Kidney epithelial cell (primary cell): ENCODE measurements at regions not wholly inside any gene's neighbourhood (a gene's known extent, or its start where the extent isn't known, plus 50 kb on each side); places are given as distances from the start of the nearest gene placed in this dataset.
A peak's percentile ranks its signal among the peaks of the same experiment; 100 is the strongest.

ENCODE experiments used
- DNase-seq: peaks from one replicate; pipeline ENCODE4 v3.0.0-alpha.2; 2010; ENCODE audit warnings: low read depth
- H3K27me3 ChIP-seq: 2 replicates; pipeline ENCODE4 v1.6.0; 2011; ENCODE audit warnings: low read length; ENCODE audit not compliant: control insufficient read depth, insufficient read depth
- H3K36me3 ChIP-seq: 2 replicates; pipeline ENCODE4 v1.5.1; 2011; ENCODE audit warnings: low read length; ENCODE audit not compliant: control insufficient read depth, insufficient read depth
- H3K4me3 ChIP-seq: 2 replicates; pipeline ENCODE4 v1.5.1; 2011; ENCODE audit warnings: low read depth, mild to moderate bottlenecking, control low read depth, low read length
- TF ChIP-seq, protein P1 (sequence below): IDR thresholded peaks from 2 replicates; pipeline ENCODE4 v1.5.1; 2011; ENCODE audit warnings: mild to moderate bottlenecking, moderate library complexity, low read length, control low read depth, inconsistent platforms; ENCODE audit not compliant: insufficient read depth, poor library complexity, severe bottlenecking

DNA sequence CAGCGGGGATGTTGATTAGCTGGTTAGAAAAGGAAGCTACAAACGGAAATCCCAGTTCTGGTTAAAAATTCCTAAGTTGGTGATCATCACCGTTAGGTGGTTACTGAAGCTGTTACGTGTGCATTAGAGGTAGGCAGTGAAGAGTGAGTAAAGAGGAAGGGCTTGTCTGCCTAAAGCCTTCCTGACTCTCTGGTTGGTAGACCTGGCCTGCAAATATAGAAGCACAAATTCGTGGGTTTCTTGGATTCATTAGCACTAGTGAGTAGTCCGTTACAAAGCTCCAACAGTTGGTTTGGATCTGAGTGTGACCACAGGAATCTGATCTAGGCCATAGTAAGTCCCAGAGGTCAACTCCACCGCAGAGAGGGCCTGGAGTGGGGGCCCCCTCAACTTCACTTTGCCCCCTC, 174.0 kb upstream of the TP63 start:
- TF ChIP-seq, protein P1, sequence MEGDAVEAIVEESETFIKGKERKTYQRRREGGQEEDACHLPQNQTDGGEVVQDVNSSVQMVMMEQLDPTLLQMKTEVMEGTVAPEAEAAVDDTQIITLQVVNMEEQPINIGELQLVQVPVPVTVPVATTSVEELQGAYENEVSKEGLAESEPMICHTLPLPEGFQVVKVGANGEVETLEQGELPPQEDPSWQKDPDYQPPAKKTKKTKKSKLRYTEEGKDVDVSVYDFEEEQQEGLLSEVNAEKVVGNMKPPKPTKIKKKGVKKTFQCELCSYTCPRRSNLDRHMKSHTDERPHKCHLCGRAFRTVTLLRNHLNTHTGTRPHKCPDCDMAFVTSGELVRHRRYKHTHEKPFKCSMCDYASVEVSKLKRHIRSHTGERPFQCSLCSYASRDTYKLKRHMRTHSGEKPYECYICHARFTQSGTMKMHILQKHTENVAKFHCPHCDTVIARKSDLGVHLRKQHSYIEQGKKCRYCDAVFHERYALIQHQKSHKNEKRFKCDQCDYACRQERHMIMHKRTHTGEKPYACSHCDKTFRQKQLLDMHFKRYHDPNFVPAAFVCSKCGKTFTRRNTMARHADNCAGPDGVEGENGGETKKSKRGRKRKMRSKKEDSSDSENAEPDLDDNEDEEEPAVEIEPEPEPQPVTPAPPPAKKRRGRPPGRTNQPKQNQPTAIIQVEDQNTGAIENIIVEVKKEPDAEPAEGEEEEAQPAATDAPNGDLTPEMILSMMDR: no peak
- H3K4me3 ChIP-seq: no peak overlapping the region
- DNase-seq: peak; percentile 63

DNA sequence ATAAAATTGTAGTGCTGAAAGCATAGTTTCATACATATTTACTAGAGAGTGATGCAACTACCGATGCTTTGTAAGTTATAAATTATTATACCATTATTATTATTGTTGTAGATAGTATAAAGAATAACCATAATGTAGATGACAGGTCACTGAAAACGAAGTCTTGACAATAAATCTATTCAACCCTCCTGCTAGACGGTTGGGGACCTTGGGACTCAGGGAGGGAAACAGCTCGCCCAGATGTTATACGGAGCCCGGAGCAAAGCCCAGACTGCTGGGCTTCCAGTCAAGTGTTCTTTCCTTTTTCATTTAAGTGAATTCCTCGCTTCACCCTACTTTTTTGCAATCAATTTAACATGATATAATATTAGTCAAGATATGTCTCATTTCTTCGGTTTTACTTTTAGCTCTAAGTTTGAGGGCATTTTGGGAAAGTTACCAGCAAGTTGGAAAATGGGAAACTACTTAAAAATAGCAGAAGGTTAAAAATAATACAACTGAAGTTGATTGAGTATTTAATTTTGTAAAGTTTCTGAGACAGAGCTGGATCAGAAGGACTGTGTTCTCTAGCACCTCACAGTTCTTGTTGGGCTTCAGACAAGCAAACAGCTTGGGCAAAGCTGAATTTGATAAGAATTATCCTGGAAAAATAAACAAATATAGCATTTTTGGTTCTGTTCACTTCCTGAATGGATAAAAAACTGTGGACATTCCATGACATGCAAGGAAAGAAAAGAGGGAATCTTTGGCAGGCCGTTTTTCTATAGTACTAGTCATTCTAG, 173.4 kb upstream of the TP63 start:
- H3K4me3 ChIP-seq: no peak overlapping the region
- no peak for DNase-seq
- H3K27me3 ChIP-seq: no peaks in the 10 kb centered on the region
- TF ChIP-seq, protein P1: no peak
- H3K36me3 ChIP-seq: no peaks in the 10 kb centered on the region

More for the DNA sequence above, 174.0 kb upstream of the TP63 start:
- H3K36me3 ChIP-seq: no peaks in the 10 kb centered on the region
- H3K27me3 ChIP-seq: no peaks in the 10 kb centered on the region

DNA sequence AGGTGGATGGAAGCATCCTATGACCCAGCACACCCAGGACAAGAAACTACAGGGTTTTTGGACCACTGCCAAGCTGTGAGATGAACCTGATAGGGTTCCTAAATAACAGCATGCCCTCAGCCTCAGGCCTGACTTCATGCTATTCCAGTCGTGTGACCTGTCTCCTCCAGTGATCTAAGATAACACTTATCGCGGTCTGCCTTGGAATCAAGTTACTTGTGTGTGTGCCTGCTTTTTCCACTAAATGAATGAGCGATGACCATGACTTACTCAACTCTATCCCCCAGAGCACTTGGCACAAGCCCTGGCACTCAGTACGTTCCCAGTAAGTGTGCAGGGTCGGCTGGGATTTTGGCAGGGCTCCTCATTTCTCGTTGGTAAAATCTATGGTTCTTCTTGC, 172.7 kb upstream of the TP63 start:
- Histone ChIP-seq H3K36me3 (no peaks in the 10 kb centered on the region), H3K27me3 (no peaks in the 10 kb centered on the region), H3K4me3 (no peak overlapping the region)
- DNase-seq: peak; percentile 4
- TF ChIP-seq, protein P1: no peak

DNA sequence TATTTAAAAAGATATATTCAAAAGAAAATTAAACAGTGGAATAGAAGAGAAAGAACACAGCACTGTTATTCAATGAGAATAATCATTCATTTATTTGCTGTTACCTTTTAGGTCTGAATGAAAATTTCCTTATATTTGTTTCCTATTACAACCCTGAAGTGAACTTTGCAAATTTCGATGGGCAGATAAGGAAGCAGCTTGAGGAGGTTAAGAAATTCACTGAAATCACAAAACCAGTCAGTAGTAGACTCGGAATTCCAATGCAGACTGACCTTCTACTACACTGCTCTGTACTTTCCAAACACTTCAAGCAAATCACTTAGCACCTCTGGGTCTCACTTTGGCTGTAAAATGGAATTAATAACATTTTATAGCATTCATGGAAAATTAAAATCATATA, 172.0 kb upstream of the TP63 start:
- no peaks in the 10 kb centered on the region for H3K27me3 ChIP-seq
- no peak overlapping the region for H3K4me3 ChIP-seq
- no peaks in the 10 kb centered on the region for H3K36me3 ChIP-seq
- TF ChIP-seq, protein P1: no peak
- no peak for DNase-seq

DNA sequence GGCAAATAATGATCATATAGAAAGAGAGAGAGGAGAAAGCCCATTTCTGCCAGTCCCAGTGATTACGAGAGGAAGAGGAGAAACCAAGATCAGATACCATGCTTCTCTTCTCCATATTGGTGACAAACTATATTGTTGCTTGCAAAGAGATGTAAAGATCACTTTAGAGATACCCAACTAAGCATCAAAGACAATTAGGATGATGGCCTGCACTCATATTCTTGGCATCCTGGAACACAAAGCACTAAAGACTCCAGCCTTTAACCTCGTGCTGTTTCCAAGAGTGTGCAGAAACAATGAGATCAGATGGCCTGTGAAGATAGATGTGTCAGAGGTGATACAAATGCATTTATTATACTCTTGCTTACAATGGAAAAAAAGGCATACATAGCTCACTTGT, 170.7 kb upstream of the TP63 start:
- TF ChIP-seq, protein P1: no peak
- Histone ChIP-seq H3K36me3 (no peaks in the 10 kb centered on the region), H3K27me3 (no peaks in the 10 kb centered on the region), H3K4me3 (no peak overlapping the region)
- DNase-seq: no peak

DNA sequence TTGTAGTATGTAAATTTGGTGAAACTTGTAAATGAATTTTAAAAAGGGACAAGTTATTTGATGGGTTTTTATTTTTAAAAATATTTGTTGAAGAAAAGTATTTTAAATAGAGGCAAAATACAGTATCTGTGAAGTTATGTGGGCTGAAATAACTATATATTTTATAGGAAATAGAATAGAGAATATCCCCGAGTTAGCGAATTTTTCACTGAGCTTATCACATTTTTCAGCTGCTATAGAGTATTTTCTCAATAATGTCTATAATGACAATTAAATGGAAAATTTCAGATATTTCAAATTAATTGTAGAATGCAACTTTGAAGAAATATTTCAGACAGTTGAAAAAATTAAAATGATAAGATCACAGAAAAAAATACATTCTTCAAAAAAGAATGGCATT, 166.4 kb upstream of the TP63 start:
- TF ChIP-seq, protein P1: no peak
- DNase-seq: no peak
- H3K36me3 ChIP-seq: no peaks in the 10 kb centered on the region
- H3K27me3 ChIP-seq: no peaks in the 10 kb centered on the region
- no peak overlapping the region for H3K4me3 ChIP-seq
